ENCODE measurements at regions not wholly inside any gene's neighbourhood (a gene's known extent, or its start where the extent isn't known, plus 50 kb on each side); places are given as distances from the start of the nearest gene placed in this dataset.

DNA sequence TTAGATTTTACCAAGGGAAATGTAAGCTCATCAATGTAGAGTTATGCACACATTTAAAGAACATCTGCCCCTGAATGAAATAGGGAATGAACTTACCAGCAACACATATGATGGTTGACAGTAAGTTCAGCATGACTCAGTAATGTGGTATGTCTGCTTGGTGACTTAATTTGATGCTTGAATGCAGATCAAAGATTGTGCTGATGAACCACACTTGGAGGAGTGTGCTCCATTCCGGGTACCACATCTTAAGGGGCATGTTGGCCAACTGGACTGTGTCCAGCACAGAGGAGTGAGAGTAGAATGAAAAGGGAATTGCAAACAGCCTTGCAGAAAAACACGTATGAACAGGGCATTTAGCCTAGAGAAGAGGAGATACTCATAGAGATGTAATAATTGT lies 171.0 kb upstream of the RARB start:
- Histone ChIP-seq H4K20me1 (ENCODE audit: insufficient read depth, low read length) (no peaks in the 10 kb centered on the region), H3K79me2 (ENCODE audit: insufficient read depth, low read length) (no peaks in the 10 kb centered on the region), H3K27me3 (ENCODE audit: insufficient read depth, low read length) (no peaks in the 10 kb centered on the region), H3K4me3 (ENCODE audit: insufficient read depth, low read length) (no peak overlapping the region), H3K4me1 (ENCODE audit: insufficient read depth, low read length) (no peaks in the 10 kb centered on the region), H3K9me3 (ENCODE audit: low read depth, low read length) (no peaks in the 10 kb centered on the region), H3K27ac (ENCODE audit: low read depth, low read length) (no peak overlapping the region), H3K36me3 (ENCODE audit: insufficient read depth, low read length) (no peaks in the 10 kb centered on the region), H3K4me2 (ENCODE audit: insufficient read depth, low read length) (no peak overlapping the region), H2AFZ (ENCODE audit: low read length) (no peak overlapping the region)
- DNase-seq (ENCODE audit: insufficient read length, low spot score, missing footprints): no peak
- TF ChIP-seq CTCF (IDR thresholded peaks at IDR 0.05; ENCODE audit: extremely low read depth, low read depth, low read length): no peak

DNA sequence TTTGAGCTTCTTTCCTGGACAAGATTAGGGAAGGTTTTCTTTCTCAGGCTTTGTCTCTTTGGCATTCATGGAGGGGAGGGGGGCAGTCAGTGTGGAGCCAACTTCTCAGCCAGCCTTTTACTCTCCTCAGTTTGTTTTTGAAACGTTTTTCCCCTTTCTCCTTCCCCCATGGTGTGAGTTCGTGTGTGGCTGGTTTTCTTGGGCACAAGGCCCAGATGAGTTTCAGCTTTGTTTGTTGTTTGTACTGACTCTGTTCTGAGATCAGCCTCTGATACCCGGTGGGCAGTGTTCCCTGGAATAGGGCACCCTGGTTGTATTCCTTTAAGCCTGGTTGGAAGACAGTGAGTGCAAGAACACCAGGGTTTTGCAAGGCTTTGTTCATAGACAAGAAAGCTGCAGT lies 168.2 kb upstream of the RARB start:
- Histone ChIP-seq H3K4me1 (ENCODE audit: insufficient read depth, low read length) (no peaks in the 10 kb centered on the region), H3K4me2 (ENCODE audit: insufficient read depth, low read length) (no peak overlapping the region), H3K79me2 (ENCODE audit: insufficient read depth, low read length) (no peaks in the 10 kb centered on the region), H2AFZ (ENCODE audit: low read length) (no peak overlapping the region), H3K27me3 (ENCODE audit: insufficient read depth, low read length) (no peaks in the 10 kb centered on the region), H3K36me3 (ENCODE audit: insufficient read depth, low read length) (no peaks in the 10 kb centered on the region), H3K9me3 (ENCODE audit: low read depth, low read length) (no peaks in the 10 kb centered on the region), H4K20me1 (ENCODE audit: insufficient read depth, low read length) (no peaks in the 10 kb centered on the region), H3K27ac (ENCODE audit: low read depth, low read length) (no peak overlapping the region), H3K4me3 (ENCODE audit: insufficient read depth, low read length) (no peak overlapping the region)
- TF ChIP-seq CTCF (IDR thresholded peaks at IDR 0.05; ENCODE audit: extremely low read depth, low read depth, low read length): no peak
- no peak for DNase-seq (ENCODE audit: insufficient read length, low spot score, missing footprints)

- Histone ChIP-seq H3K4me3 (ENCODE audit: insufficient read depth, low read length) (no peak overlapping the region), H3K79me2 (ENCODE audit: insufficient read depth, low read length) (no peaks in the 10 kb centered on the region), H3K36me3 (ENCODE audit: insufficient read depth, low read length) (no peaks in the 10 kb centered on the region), H4K20me1 (ENCODE audit: insufficient read depth, low read length) (no peaks in the 10 kb centered on the region), H2AFZ (ENCODE audit: low read length) (no peak overlapping the region), H3K4me2 (ENCODE audit: insufficient read depth, low read length) (no peak overlapping the region), H3K27me3 (ENCODE audit: insufficient read depth, low read length) (no peaks in the 10 kb centered on the region), H3K4me1 (ENCODE audit: insufficient read depth, low read length) (no peaks in the 10 kb centered on the region), H3K27ac (ENCODE audit: low read depth, low read length) (no peak overlapping the region), H3K9me3 (ENCODE audit: low read depth, low read length) (no peaks in the 10 kb centered on the region)
- no peak for DNase-seq (ENCODE audit: insufficient read length, low spot score, missing footprints)
- TF ChIP-seq CTCF (IDR thresholded peaks at IDR 0.05; ENCODE audit: extremely low read depth, low read depth, low read length): no peak
Measured at GRCh38 chr3:25262322-25262721, 165.7 kb upstream of the RARB start.

DNA sequence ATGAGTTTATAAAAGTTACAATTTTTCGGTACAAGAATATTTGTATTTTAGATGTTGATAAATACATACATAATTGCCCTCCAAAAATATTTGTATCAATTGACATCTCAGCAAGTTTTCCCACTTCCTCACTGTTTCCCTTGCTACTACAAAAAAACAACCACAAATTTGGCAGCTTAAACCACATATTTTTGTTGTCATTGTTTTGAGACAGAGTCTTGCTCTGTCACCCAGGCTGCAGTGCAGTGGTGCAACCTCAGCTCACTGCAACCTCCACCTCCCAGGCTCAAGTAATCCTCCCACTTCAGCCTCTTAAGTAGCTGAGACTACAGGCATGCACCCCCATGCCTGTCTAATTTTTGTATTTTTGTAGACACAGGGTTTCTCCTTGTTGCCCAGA lies 162.8 kb upstream of the RARB start:
- H3K79me2 ChIP-seq (ENCODE audit: insufficient read depth, low read length): no peaks in the 10 kb centered on the region
- H3K9me3 ChIP-seq (ENCODE audit: low read depth, low read length): no peaks in the 10 kb centered on the region
- H3K4me3 ChIP-seq (ENCODE audit: insufficient read depth, low read length): no peak overlapping the region
- H3K27me3 ChIP-seq (ENCODE audit: insufficient read depth, low read length): no peaks in the 10 kb centered on the region
- H2AFZ ChIP-seq (ENCODE audit: low read length): no peak overlapping the region
- H4K20me1 ChIP-seq (ENCODE audit: insufficient read depth, low read length): no peaks in the 10 kb centered on the region
- no peak for TF ChIP-seq CTCF (IDR thresholded peaks at IDR 0.05; ENCODE audit: extremely low read depth, low read depth, low read length)
- no peaks in the 10 kb centered on the region for H3K36me3 ChIP-seq (ENCODE audit: insufficient read depth, low read length)
- H3K4me1 ChIP-seq (ENCODE audit: insufficient read depth, low read length): no peaks in the 10 kb centered on the region
- no peak overlapping the region for H3K27ac ChIP-seq (ENCODE audit: low read depth, low read length)
- H3K4me2 ChIP-seq (ENCODE audit: insufficient read depth, low read length): no peak overlapping the region
- DNase-seq (ENCODE audit: insufficient read length, low spot score, missing footprints): no peak
